A673 (cell line): ENCODE measurements at regions not wholly inside any gene's neighbourhood (a gene's known extent, or its start where the extent isn't known, plus 50 kb on each side); places are given as distances from the start of the nearest gene placed in this dataset.

Experiments
- BruUV-seq: library from RNA; stranded (reverse); fragments of 400-500 nt; replicated peaks from 2 replicates; lab custom pipeline; 2021; lab: Mats Ljungman, UMichigan
- CTCF ChIA-PET: fragments of 300-600 bp; sonication (Branson Sonifier 250); formaldehyde crosslinking; loops from one replicate; lab custom pipeline; 2022; ENCODE audit warnings: antibody characterized with exemption; lab: Charles Lee
- POLR2A ChIA-PET: fragments of 300-600 bp; sonication (Branson Sonifier 250); formaldehyde crosslinking; loops from one replicate; lab custom pipeline; 2022; ENCODE audit warnings: antibody characterized with exemption; ENCODE audit not compliant: low non-redundant PET; lab: Charles Lee
- DNase-seq: peaks from one replicate; pipeline ENCODE4 v3.0.0-alpha.2; 2015; ENCODE audit warnings: low spot score
- H3K27ac ChIP-seq: fragments of 200-600 bp; sonication (generic); 2 replicates; pipeline ENCODE4 v1.5.1; 2016; ENCODE audit warnings: mixed run types, low read depth, mild to moderate bottlenecking, mixed read lengths, antibody characterized with exemption, low read length; ENCODE audit not compliant: poor library complexity, severe bottlenecking
- H3K27me3 ChIP-seq: fragments of 200-600 bp; sonication (generic); replicated peaks from 2 replicates; pipeline ENCODE4 v1.6.1; 2017; ENCODE audit warnings: mixed run types, low read depth, mild to moderate bottlenecking, mixed read lengths, antibody characterized with exemption, low read length; ENCODE audit not compliant: insufficient read depth, poor library complexity
- H3K36me3 ChIP-seq: fragments of 200-600 bp; sonication (generic); 2 replicates; pipeline ENCODE4 v1.6.1; 2016; ENCODE audit warnings: mixed run types, mild to moderate bottlenecking, mixed read lengths, antibody characterized with exemption, low read length; ENCODE audit not compliant: insufficient read depth, poor library complexity, severe bottlenecking
- H3K4me1 ChIP-seq: fragments of 200-600 bp; sonication (generic); 2 replicates; pipeline ENCODE4 v1.6.1; 2017; ENCODE audit warnings: mixed run types, mild to moderate bottlenecking, mixed read lengths, antibody characterized with exemption, low read length; ENCODE audit not compliant: insufficient read depth, poor library complexity, severe bottlenecking
- H3K4me3 ChIP-seq: fragments of 200-600 bp; sonication (generic); 2 replicates; pipeline ENCODE4 v1.5.1; 2016; ENCODE audit warnings: low read depth, mixed run types, mild to moderate bottlenecking, mixed read lengths, low read length; ENCODE audit not compliant: poor library complexity, severe bottlenecking
- H3K9me3 ChIP-seq: fragments of 200-600 bp; sonication (generic); 2 replicates; pipeline ENCODE4 v1.6.1; 2016; ENCODE audit warnings: mixed run types, low read depth, mild to moderate bottlenecking, mixed read lengths, antibody characterized with exemption, low read length; ENCODE audit not compliant: poor library complexity, severe bottlenecking
- CTCF ChIP-seq: fragments of 300-800, 200-600 bp; sonication (generic); conservative IDR thresholded peaks from 2 replicates; pipeline ENCODE4 v1.5.1; 2017; ENCODE audit warnings: low read depth, mild to moderate bottlenecking, antibody characterized with exemption, low read length, moderate library complexity, mixed read lengths
- EZH2 ChIP-seq: fragments of 200-600 bp; sonication (generic); IDR thresholded peaks from 2 replicates; pipeline ENCODE4 v1.6.1; 2017; ENCODE audit warnings: borderline replicate concordance, low read depth, mild to moderate bottlenecking, mixed read lengths, antibody characterized with exemption, low read length; ENCODE audit not compliant: poor library complexity, severe bottlenecking
- intact Hi-C: fragments of 100-400 bp; cut with micrococcal nuclease; formaldehyde crosslinking; loops from one replicate; pipeline ENCODE4 v1.10.0; 2022; ENCODE audit not compliant: unreplicated experiment

- Histone ChIP-seq H3K27ac (no peak overlapping the region), H3K36me3 (no peaks in the 10 kb centered on the region), H3K9me3 (no peaks in the 10 kb centered on the region), H3K4me1 (no peaks in the 10 kb centered on the region), H3K4me3 (no peak overlapping the region), H3K27me3 (no peaks in the 10 kb centered on the region)
- DNase-seq = no peak
- no peak for TF ChIP-seq EZH2
- no peak for TF ChIP-seq CTCF
- POLR2A ChIA-PET = no interaction called here
- no TSS peak for BruUV-seq
- CTCF ChIA-PET = no interaction called here
- intact Hi-C loops = no loop called here
These were observed 293.0 kb upstream of the SPHKAP start for GRCh38 chr2:228474466-228474865.

GRCh38 chr2:228469721-228470120 is 288.2 kb upstream of the SPHKAP start:
- intact Hi-C loops = no loop called here
- TF ChIP-seq CTCF = no peak
- no peak for TF ChIP-seq EZH2
- H3K4me3 ChIP-seq = no peak overlapping the region
- H3K4me1 ChIP-seq = no peaks in the 10 kb centered on the region
- no peaks in the 10 kb centered on the region for H3K9me3 ChIP-seq
- DNase-seq = no peak
- ChIA-PET POLR2A (no interaction called here), CTCF (no interaction called here)
- BruUV-seq = no TSS peak
- H3K36me3 ChIP-seq = no peaks in the 10 kb centered on the region
- H3K27me3 ChIP-seq = no peaks in the 10 kb centered on the region
- H3K27ac ChIP-seq = no peak overlapping the region

- intact Hi-C loops = no loop called here
- H3K9me3 ChIP-seq = no peaks in the 10 kb centered on the region
- no peaks in the 10 kb centered on the region for H3K36me3 ChIP-seq
- H3K4me3 ChIP-seq = no peak overlapping the region
- H3K27me3 ChIP-seq = no peaks in the 10 kb centered on the region
- ChIA-PET CTCF (no interaction called here), POLR2A (no interaction called here)
- no peak for DNase-seq
- H3K4me1 ChIP-seq = no peaks in the 10 kb centered on the region
- H3K27ac ChIP-seq = no peak overlapping the region
- TF ChIP-seq CTCF (no peak), EZH2 (no peak)
- no TSS peak for BruUV-seq
These were observed 285.4 kb upstream of the SPHKAP start for GRCh38 chr2:228466851-228467250.
